ENCODE measurements at regions not wholly inside any gene's neighbourhood (a gene's known extent, or its start where the extent isn't known, plus 50 kb on each side); places are given as distances from the start of the nearest gene placed in this dataset.

GRCh38 chr10:28777911-28778310 is 100.6 kb downstream of the BAMBI start:
- TF ChIP-seq CTCF (conservative IDR thresholded peaks at IDR 0.05; ENCODE audit: low read depth, low read length): no peak
- H3K4me3 ChIP-seq (IDR thresholded peaks at IDR 0.05; ENCODE audit: insufficient read depth, low read depth, low read length): no peak overlapping the region
- no peak overlapping the region for H3K4me2 ChIP-seq
- H3K27ac ChIP-seq: no peak overlapping the region
- H2AFZ ChIP-seq (ENCODE audit: low read depth): no peak overlapping the region
- H4K20me1 ChIP-seq (ENCODE audit: insufficient read depth): no peaks in the 10 kb centered on the region
- H3K79me2 ChIP-seq (ENCODE audit: insufficient read depth, low read depth): no peaks in the 10 kb centered on the region
- H3K36me3 ChIP-seq (ENCODE audit: insufficient read depth): no peaks in the 10 kb centered on the region
- no peak overlapping the region for H3K9ac ChIP-seq
- H3K4me1 ChIP-seq (ENCODE audit: low read depth, poor library complexity, severe bottlenecking): peaks cover 2% of the 10 kb centered on the region
- H3K27me3 ChIP-seq (ENCODE audit: insufficient read depth, low read depth): no peaks in the 10 kb centered on the region

GRCh38 chr10:28778524-28778923 is 101.2 kb downstream of the BAMBI start:
- H3K36me3 ChIP-seq (ENCODE audit: insufficient read depth): no peaks in the 10 kb centered on the region
- no peaks in the 10 kb centered on the region for H3K27me3 ChIP-seq (ENCODE audit: insufficient read depth, low read depth)
- TF ChIP-seq CTCF (conservative IDR thresholded peaks at IDR 0.05; ENCODE audit: low read depth, low read length): no peak
- no peaks in the 10 kb centered on the region for H3K79me2 ChIP-seq (ENCODE audit: insufficient read depth, low read depth)
- H3K27ac ChIP-seq: no peak overlapping the region
- no peaks in the 10 kb centered on the region for H3K4me1 ChIP-seq (ENCODE audit: low read depth, poor library complexity, severe bottlenecking)
- no peak overlapping the region for H3K4me3 ChIP-seq (IDR thresholded peaks at IDR 0.05; ENCODE audit: insufficient read depth, low read depth, low read length)
- no peak overlapping the region for H3K9ac ChIP-seq
- H3K4me2 ChIP-seq: no peak overlapping the region
- no peak overlapping the region for H2AFZ ChIP-seq (ENCODE audit: low read depth)
- no peaks in the 10 kb centered on the region for H4K20me1 ChIP-seq (ENCODE audit: insufficient read depth)

GRCh38 chr10:28781296-28781695 is 104.0 kb downstream of the BAMBI start:
- Histone ChIP-seq H3K4me3 (IDR thresholded peaks at IDR 0.05; ENCODE audit: insufficient read depth, low read depth, low read length) (no peak overlapping the region), H3K4me1 (ENCODE audit: low read depth, poor library complexity, severe bottlenecking) (no peaks in the 10 kb centered on the region), H3K79me2 (ENCODE audit: insufficient read depth, low read depth) (no peaks in the 10 kb centered on the region), H4K20me1 (ENCODE audit: insufficient read depth) (no peaks in the 10 kb centered on the region), H3K4me2 (no peak overlapping the region), H2AFZ (ENCODE audit: low read depth) (no peak overlapping the region), H3K36me3 (ENCODE audit: insufficient read depth) (no peaks in the 10 kb centered on the region), H3K27me3 (ENCODE audit: insufficient read depth, low read depth) (no peaks in the 10 kb centered on the region), H3K27ac (no peak overlapping the region), H3K9ac (no peak overlapping the region)
- TF ChIP-seq CTCF (conservative IDR thresholded peaks at IDR 0.05; ENCODE audit: low read depth, low read length): no peak

- H2AFZ ChIP-seq (ENCODE audit: low read depth): no peak overlapping the region
- H4K20me1 ChIP-seq (ENCODE audit: insufficient read depth): no peaks in the 10 kb centered on the region
- H3K27ac ChIP-seq: no peak overlapping the region
- TF ChIP-seq CTCF (conservative IDR thresholded peaks at IDR 0.05; ENCODE audit: low read depth, low read length): no peak
- H3K79me2 ChIP-seq (ENCODE audit: insufficient read depth, low read depth): no peaks in the 10 kb centered on the region
- no peak overlapping the region for H3K4me3 ChIP-seq (IDR thresholded peaks at IDR 0.05; ENCODE audit: insufficient read depth, low read depth, low read length)
- no peak overlapping the region for H3K9ac ChIP-seq
- no peaks in the 10 kb centered on the region for H3K36me3 ChIP-seq (ENCODE audit: insufficient read depth)
- no peak overlapping the region for H3K4me2 ChIP-seq
- H3K4me1 ChIP-seq (ENCODE audit: low read depth, poor library complexity, severe bottlenecking): peaks cover 7% of the 10 kb centered on the region
- H3K27me3 ChIP-seq (ENCODE audit: insufficient read depth, low read depth): no peaks in the 10 kb centered on the region
Measured at GRCh38 chr10:28783087-28783486, 105.8 kb downstream of the BAMBI start.

Data from KMS-11 (cell line).